ENCODE measurements at regions not wholly inside any gene's neighbourhood (a gene's known extent, or its start where the extent isn't known, plus 50 kb on each side); places are given as distances from the start of the nearest gene placed in this dataset.

- TF ChIP-seq CTCF (IDR thresholded peaks at IDR 0.05) (no peak), EP300 (IDR thresholded peaks at IDR 0.05) (no peak)
Measured at GRCh38 chr3:4897765-4898453, 81.3 kb upstream of the BHLHE40 start.
